Liver (tissue), 8 donors: ENCODE measurements at regions not wholly inside any gene's neighbourhood (a gene's known extent, or its start where the extent isn't known, plus 50 kb on each side); places are given as distances from the start of the nearest gene placed in this dataset.

Experiments used
- DNase-seq: peaks from one replicate; pipeline ENCODE4 v3.0.0-alpha.2; 2017; ENCODE audit warnings: low spot score
- H3K27ac ChIP-seq, 2 donors: one replicate each; pipeline ENCODE4 v1.7.0; 2013; ENCODE audit warnings: inconsistent platforms in 2 of 2, low read length in 2 of 2, control low read depth in 1 of 2, low read depth in 1 of 2, mild to moderate bottlenecking in 1 of 2
- H3K27me3 ChIP-seq, 4 donors: one replicate each; pipeline versions ENCODE4 v1.6.1 to v1.7.0; 2013; ENCODE audit warnings: low read length in 3 of 4, inconsistent platforms in 1 of 4, mild to moderate bottlenecking in 1 of 4, moderate library complexity in 1 of 4; ENCODE audit not compliant: control insufficient read depth in 4 of 4, insufficient read depth in 4 of 4
- H3K36me3 ChIP-seq, 4 donors: one replicate each; pipeline versions ENCODE4 v1.6.1 to v1.7.0; 2013; ENCODE audit warnings: low read length in 3 of 4, mild to moderate bottlenecking in 3 of 4, low read depth in 1 of 4, moderate library complexity in 1 of 4; ENCODE audit not compliant: control insufficient read depth in 4 of 4, insufficient read depth in 3 of 4
- H3K4me1 ChIP-seq, 4 donors: one replicate each; pipeline versions ENCODE4 v1.6.1 to v1.7.0; 2013; ENCODE audit warnings: low read length in 3 of 4, mild to moderate bottlenecking in 3 of 4, moderate library complexity in 1 of 4; ENCODE audit not compliant: control insufficient read depth in 4 of 4, insufficient read depth in 4 of 4
- H3K4me3 ChIP-seq, 3 donors: one replicate each; pipeline versions ENCODE4 v1.6.1 to v1.7.0; 2013; ENCODE audit warnings: low read length in 3 of 3, control low read depth in 1 of 3, low read depth in 1 of 3, mild to moderate bottlenecking in 1 of 3
- H3K9ac ChIP-seq, 2 donors: one replicate each; pipeline ENCODE4 v1.7.0; 2013; ENCODE audit warnings: low read length in 2 of 2, mild to moderate bottlenecking in 2 of 2, moderate library complexity in 2 of 2, control low read depth in 1 of 2, low read depth in 1 of 2
- H3K9me3 ChIP-seq, 4 donors: one replicate each; pipeline versions ENCODE4 v1.6.1 to v1.7.0; 2013; ENCODE audit warnings: low read length in 3 of 4; ENCODE audit not compliant: control insufficient read depth in 4 of 4
- EGR1 ChIP-seq, 2 donors: IDR thresholded peaks; 2 replicates each; pipeline ENCODE4 v1.6.1; 2016 to 2018; ENCODE audit warnings: antibody characterized with exemption in 2 of 2, low read depth in 2 of 2
- FOXA1 ChIP-seq: IDR thresholded peaks from 2 replicates; pipeline ENCODE4 v1.6.1; 2016; ENCODE audit warnings: antibody characterized with exemption
- FOXA2 ChIP-seq: IDR thresholded peaks from 2 replicates; pipeline ENCODE4 v1.6.1; 2016; ENCODE audit warnings: antibody characterized with exemption
- GABPA ChIP-seq, 2 donors: IDR thresholded peaks in 1 of 2; conservative IDR thresholded peaks in 1 of 2; 2 replicates each; pipeline ENCODE4 v1.6.1; 2016; ENCODE audit warnings: antibody characterized with exemption in 2 of 2, mild to moderate bottlenecking in 1 of 2, moderate library complexity in 1 of 2
- HNF4A ChIP-seq, 2 donors: conservative IDR thresholded peaks; 2 replicates each; pipeline ENCODE4 v1.6.1; 2016; ENCODE audit warnings: antibody characterized with exemption in 2 of 2, mild to moderate bottlenecking in 2 of 2
- HNF4G ChIP-seq: IDR thresholded peaks from 2 replicates; pipeline ENCODE4 v1.6.1; 2016; ENCODE audit warnings: antibody characterized with exemption
- JUND ChIP-seq, 2 donors: IDR thresholded peaks; 2 replicates each; pipeline ENCODE4 v1.6.1; 2016; ENCODE audit warnings: antibody characterized with exemption in 2 of 2
- NR2F2 ChIP-seq: IDR thresholded peaks from 2 replicates; pipeline ENCODE4 v1.6.1; 2016; ENCODE audit warnings: antibody characterized with exemption
- RAD21 ChIP-seq, 2 donors: IDR thresholded peaks; 2 replicates each; pipeline ENCODE4 v1.6.1; 2016; ENCODE audit warnings: antibody characterized with exemption in 2 of 2, mild to moderate bottlenecking in 2 of 2
- RXRA ChIP-seq, 2 donors: IDR thresholded peaks; 2 replicates each; pipeline ENCODE4 v1.6.1; 2017 to 2018; ENCODE audit warnings: antibody characterized with exemption in 2 of 2, mild to moderate bottlenecking in 1 of 2
- SP1 ChIP-seq: IDR thresholded peaks from 2 replicates; pipeline ENCODE4 v1.6.1; 2018; ENCODE audit warnings: antibody characterized with exemption, mild to moderate bottlenecking
- TAF1 ChIP-seq: conservative IDR thresholded peaks from 2 replicates; pipeline ENCODE4 v1.6.1; 2016; ENCODE audit warnings: antibody characterized with exemption, mild to moderate bottlenecking
- YY1 ChIP-seq: IDR thresholded peaks from 2 replicates; pipeline ENCODE4 v1.6.1; 2016; ENCODE audit warnings: antibody characterized with exemption, mild to moderate bottlenecking
- WGBS: extraction: QIAGEN DNeasy Blood & Tissue Kit; methylation state at CpG from one replicate; pipeline ENCODE4 v1.1.7; 2013; 5-methylcytosine and 5-hydroxymethylcytosine counted together
- TF ChIP-seq, protein P1 (sequence below): IDR thresholded peaks from 2 replicates; pipeline ENCODE4 v1.6.1; 2016; ENCODE audit warnings: antibody characterized with exemption
- TF ChIP-seq, protein P2 (sequence below): IDR thresholded peaks from 2 replicates; pipeline ENCODE4 v1.6.1; 2016; ENCODE audit warnings: antibody characterized with exemption, mild to moderate bottlenecking
- TF ChIP-seq, protein P3 (sequence below): fragments of 150-350 bp; IDR thresholded peaks from 2 replicates; pipeline ENCODE4 v1.5.1; 2017; ENCODE audit warnings: improper control_type of control experiment, low read depth, low read length; ENCODE audit not compliant: missing input control
- TF ChIP-seq, protein P4 (sequence below): IDR thresholded peaks from 2 replicates; pipeline ENCODE4 v1.6.1; 2016; ENCODE audit warnings: antibody characterized with exemption
- TF ChIP-seq, protein P5 (sequence below): IDR thresholded peaks from 2 replicates; pipeline ENCODE4 v1.6.1; 2016; ENCODE audit warnings: antibody characterized with exemption
- donor health status: healthy.
- donor health status: healthy.
- donor health status: healthy.
- donor health status: healthy.
- donor health status: healthy.

DNA sequence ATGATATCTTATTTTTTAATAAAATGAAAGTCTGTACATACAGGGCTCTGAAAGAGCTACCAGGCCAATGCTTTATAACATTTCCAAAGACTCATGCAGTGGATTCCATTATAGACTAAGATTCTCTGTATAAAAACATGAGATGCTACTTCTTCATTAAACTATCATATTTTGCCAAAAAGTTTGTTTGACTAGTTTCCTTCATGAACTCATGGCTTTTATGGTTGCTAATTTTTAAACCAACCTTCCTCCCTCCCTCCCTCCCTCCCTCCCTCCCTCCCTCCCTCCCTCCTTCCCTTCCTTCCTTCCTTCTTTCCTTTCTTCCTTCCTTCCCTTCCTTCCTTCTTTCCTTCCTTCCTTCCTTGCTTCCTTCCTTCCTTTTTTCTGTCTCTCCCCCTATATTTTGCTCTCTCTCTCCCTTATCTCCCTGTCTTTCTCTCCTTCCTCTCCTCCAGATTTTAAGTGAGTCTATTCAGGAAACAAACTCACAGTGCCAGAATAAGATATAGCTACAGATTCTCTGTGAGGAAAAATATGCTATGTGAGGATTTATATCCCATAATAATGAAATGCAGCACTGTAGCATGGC is 961.5 kb upstream of the ZEB2 start (continued):
- TF ChIP-seq TAF1, result no peak

DNA sequence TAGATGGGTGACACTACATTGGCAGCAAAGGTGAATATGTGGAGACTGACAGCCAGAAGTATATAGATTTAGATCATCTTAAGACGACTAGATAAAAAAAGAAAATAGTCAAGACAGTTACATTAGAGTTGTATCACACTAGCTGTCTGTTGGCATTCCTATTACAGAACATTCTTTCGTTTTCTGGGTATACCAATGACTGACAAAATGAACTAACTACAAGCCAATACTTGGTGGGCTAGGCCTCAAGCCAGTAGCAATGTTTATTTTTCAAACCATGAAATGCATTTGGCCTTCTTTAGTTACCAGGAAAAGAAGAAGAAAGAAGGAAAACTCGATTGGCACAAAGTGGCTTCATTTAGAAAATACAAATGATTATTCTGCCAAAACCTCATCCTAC is 944.9 kb upstream of the ZEB2 start:
- Histone ChIP-seq H3K27me3 (no peaks in the 10 kb centered on the region), H3K36me3 (no peaks in the 10 kb centered on the region), H3K27ac (no peak overlapping the region), H3K4me1 (peaks cover 0 to 2% (median 0%) of the 10 kb centered on the region in 4 donors), H3K9me3 (no peaks in the 10 kb centered on the region), H3K4me3 (no peak overlapping the region), H3K9ac (no peak overlapping the region)
- whole genome bisulfite sequencing, result 67% methylated on average over 3 of the region's 3 CpGs
- no peak for DNase-seq
- TF ChIP-seq JUND (IDR thresholded peaks at IDR 0.05), result no peak
- TF ChIP-seq SP1, result no peak
- TF ChIP-seq, protein P1, sequence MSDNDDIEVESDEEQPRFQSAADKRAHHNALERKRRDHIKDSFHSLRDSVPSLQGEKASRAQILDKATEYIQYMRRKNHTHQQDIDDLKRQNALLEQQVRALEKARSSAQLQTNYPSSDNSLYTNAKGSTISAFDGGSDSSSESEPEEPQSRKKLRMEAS, result no peak
- TF ChIP-seq EGR1 (IDR thresholded peaks at IDR 0.05; ENCODE audit: low read depth in 2 of 2), result no peak
- TF ChIP-seq FOXA2, result no peak
- TF ChIP-seq, protein P2, sequence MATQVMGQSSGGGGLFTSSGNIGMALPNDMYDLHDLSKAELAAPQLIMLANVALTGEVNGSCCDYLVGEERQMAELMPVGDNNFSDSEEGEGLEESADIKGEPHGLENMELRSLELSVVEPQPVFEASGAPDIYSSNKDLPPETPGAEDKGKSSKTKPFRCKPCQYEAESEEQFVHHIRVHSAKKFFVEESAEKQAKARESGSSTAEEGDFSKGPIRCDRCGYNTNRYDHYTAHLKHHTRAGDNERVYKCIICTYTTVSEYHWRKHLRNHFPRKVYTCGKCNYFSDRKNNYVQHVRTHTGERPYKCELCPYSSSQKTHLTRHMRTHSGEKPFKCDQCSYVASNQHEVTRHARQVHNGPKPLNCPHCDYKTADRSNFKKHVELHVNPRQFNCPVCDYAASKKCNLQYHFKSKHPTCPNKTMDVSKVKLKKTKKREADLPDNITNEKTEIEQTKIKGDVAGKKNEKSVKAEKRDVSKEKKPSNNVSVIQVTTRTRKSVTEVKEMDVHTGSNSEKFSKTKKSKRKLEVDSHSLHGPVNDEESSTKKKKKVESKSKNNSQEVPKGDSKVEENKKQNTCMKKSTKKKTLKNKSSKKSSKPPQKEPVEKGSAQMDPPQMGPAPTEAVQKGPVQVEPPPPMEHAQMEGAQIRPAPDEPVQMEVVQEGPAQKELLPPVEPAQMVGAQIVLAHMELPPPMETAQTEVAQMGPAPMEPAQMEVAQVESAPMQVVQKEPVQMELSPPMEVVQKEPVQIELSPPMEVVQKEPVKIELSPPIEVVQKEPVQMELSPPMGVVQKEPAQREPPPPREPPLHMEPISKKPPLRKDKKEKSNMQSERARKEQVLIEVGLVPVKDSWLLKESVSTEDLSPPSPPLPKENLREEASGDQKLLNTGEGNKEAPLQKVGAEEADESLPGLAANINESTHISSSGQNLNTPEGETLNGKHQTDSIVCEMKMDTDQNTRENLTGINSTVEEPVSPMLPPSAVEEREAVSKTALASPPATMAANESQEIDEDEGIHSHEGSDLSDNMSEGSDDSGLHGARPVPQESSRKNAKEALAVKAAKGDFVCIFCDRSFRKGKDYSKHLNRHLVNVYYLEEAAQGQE, result no peak
- TF ChIP-seq, protein P3, sequence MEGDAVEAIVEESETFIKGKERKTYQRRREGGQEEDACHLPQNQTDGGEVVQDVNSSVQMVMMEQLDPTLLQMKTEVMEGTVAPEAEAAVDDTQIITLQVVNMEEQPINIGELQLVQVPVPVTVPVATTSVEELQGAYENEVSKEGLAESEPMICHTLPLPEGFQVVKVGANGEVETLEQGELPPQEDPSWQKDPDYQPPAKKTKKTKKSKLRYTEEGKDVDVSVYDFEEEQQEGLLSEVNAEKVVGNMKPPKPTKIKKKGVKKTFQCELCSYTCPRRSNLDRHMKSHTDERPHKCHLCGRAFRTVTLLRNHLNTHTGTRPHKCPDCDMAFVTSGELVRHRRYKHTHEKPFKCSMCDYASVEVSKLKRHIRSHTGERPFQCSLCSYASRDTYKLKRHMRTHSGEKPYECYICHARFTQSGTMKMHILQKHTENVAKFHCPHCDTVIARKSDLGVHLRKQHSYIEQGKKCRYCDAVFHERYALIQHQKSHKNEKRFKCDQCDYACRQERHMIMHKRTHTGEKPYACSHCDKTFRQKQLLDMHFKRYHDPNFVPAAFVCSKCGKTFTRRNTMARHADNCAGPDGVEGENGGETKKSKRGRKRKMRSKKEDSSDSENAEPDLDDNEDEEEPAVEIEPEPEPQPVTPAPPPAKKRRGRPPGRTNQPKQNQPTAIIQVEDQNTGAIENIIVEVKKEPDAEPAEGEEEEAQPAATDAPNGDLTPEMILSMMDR, result no peak
- TF ChIP-seq RXRA (IDR thresholded peaks at IDR 0.05), result no peak
- TF ChIP-seq, protein P4, sequence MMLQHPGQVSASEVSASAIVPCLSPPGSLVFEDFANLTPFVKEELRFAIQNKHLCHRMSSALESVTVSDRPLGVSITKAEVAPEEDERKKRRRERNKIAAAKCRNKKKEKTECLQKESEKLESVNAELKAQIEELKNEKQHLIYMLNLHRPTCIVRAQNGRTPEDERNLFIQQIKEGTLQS, result no peak
- TF ChIP-seq RAD21 (IDR thresholded peaks at IDR 0.05), result no peak
- TF ChIP-seq NR2F2, result no peak
- TF ChIP-seq TAF1, result no peak
- TF ChIP-seq, protein P5, sequence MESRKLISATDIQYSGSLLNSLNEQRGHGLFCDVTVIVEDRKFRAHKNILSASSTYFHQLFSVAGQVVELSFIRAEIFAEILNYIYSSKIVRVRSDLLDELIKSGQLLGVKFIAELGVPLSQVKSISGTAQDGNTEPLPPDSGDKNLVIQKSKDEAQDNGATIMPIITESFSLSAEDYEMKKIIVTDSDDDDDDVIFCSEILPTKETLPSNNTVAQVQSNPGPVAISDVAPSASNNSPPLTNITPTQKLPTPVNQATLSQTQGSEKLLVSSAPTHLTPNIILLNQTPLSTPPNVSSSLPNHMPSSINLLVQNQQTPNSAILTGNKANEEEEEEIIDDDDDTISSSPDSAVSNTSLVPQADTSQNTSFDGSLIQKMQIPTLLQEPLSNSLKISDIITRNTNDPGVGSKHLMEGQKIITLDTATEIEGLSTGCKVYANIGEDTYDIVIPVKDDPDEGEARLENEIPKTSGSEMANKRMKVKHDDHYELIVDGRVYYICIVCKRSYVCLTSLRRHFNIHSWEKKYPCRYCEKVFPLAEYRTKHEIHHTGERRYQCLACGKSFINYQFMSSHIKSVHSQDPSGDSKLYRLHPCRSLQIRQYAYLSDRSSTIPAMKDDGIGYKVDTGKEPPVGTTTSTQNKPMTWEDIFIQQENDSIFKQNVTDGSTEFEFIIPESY, result no peak
- no peak for TF ChIP-seq YY1
- TF ChIP-seq FOXA1, result no peak
- TF ChIP-seq GABPA (IDR thresholded peaks at IDR 0.05 in 1 of 2, conservative IDR thresholded peaks at IDR 0.05 in 1 of 2), result no peak
- no peak for TF ChIP-seq HNF4G
- no peak for TF ChIP-seq HNF4A (conservative IDR thresholded peaks at IDR 0.05)
